GM21390 (cell line): ENCODE measurements at regions not wholly inside any gene's neighbourhood (a gene's known extent, or its start where the extent isn't known, plus 50 kb on each side); places are given as distances from the start of the nearest gene placed in this dataset.

Experiments
- ATAC-seq: cut with Tn5 transposase; IDR thresholded peaks from one replicate; pipeline ENCODE4 v1.9.1; 2021; ENCODE audit not compliant: unreplicated experiment

DNA sequence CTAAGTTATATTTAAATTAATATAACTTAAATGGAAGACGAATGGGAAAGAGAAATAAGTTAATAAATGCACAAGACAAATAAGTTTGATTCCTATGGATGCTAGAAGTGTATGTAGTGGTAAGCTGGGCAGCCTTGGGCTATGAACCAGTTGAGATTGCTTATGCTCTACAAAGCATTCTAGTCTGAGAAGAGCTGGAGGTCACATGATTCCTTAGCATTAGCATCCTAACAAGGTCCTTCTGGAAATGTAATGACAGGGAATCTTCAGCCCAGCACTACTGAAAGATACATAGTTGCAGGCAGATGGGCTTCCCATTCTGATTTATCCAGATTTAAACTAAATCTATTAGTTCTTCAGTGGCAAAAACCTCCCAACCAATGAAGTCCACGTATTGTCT, 102.3 kb upstream of the ESRRG start:
- no peak for ATAC-seq

DNA sequence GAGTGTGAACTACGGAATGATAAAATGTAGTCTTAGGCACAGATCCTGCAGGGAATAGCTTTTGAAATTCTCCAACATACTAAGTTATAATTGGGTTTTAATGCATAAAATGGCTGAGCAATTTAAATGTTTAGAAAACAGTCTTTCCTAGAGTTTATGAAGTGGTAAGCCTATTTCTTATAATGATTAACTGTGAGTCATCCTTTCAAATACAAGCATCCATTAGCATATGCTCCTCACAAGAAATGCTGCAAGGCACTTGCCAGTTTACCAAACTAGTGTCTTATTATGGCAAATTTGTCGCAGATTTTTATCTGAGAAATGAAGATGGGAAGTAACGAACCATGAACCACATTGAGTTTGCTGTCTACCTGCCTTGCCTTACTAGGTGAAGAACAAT, 101.3 kb upstream of the ESRRG start:
- ATAC-seq = no peak

DNA sequence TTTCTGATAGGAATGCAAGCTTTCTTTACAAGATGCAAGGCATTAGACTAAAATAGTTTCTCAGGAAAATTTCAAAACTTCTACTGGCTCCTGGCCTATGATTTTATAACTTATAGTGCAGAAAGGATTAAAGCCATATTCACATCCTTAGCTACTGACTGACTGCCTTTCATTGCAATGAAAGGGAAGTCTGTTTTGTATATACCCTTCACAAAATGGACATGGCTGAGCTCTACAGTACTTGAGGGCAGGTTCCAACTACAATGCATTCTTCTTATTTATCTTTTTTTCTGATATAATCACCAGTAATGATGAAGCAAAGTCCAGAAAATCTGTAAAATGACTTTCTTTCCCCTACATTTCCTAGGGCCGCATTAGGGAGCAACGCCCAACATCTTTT, 100.5 kb upstream of the ESRRG start:
- ATAC-seq = no peak

DNA sequence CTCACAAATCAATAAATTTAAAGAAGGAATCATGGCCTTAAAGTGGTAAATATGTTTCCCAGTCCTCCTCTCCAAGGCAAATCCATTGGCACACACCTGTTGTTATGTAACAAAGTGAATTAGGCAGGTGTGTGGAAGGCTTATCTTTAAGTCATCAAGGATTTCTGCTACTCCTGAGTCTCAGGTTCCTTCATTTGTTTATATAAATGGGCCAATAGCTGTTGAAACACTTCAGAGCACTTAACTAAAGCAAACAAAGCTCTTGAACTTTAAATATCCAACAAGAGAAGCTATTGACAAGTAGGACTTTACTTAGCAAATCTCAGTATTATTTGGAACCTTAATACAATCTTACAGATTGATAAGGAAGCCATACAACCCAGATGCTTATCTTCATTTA, 99.3 kb upstream of the ESRRG start:
- ATAC-seq = no peak

DNA sequence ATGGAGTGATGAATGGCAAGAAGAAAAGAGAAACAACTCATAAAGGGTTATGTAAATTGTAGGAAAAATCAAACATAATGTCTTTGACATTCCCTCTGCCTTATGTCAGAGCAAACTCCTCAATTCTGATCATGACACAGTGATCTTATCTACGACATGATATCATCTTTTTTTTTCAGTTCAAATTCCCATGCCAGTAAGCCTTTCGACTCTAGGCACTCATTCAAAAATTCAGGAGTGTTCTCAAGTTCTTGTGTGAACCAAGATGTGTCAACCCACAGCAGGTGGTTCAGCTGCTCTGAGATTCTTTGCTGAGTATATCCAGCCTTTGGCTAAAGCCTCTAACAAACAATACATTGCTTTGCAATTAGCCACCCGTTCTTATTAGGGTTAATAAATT, 97.1 kb upstream of the ESRRG start:
- ATAC-seq = no peak

DNA sequence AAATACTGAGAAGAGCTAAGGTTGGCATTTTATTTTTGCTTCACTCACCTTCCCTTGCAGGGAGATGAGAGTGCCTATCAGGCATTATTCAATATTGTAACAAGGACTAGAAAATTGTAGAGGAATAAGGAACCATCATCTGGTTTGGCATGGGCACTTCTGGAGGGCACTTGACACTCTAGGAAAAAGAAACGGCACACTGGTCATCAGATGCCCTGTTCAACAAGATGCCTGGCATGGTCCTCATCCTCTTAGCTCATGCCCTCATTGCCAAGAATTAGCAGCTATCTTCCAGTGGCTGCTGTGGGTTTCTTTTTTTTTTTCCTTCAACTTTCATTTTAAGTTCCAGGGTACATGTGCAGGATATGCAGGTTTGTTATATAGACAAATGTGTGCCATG, 95.1 kb upstream of the ESRRG start:
- no peak for ATAC-seq

DNA sequence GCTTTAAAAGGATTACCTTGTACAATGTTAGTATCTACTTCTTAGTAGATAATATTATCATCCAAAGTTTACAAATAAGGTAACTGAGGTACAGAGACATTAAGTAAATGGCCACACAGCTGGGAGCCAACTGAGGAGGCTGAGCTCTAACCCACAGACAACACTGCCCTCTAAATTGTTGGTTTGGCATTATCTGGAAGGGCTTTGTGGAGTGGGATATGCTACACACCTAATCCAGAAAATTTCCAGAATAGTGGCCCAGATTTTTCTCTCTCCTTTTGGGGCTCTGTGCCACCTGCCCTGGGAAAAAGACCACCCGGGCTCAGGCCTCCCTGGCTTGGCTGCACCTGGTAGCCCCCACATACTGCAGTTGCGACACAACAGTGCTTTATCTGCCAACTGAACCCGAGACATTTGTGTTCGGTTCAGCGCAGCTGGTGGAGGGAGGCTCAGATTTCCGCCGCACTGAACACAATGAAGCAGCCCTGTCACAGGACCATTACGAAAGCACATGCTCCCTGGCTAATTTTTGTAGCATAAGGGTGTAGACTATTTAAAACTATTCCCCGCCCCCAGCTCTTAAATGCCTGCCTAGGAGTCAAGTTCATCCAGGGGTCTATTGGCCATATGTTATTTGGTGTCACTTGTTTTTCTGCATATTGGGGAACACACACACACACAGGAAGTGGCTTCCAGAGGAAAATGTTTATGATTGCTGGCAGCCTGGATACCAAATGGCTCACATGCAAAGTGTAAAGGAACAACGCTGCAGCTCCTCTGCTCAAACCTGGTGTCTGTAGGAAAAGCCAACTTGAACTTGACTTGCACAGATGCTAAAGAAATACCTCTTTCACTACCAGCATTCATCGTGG, 92.3 kb upstream of the ESRRG start:
- no peak for ATAC-seq

DNA sequence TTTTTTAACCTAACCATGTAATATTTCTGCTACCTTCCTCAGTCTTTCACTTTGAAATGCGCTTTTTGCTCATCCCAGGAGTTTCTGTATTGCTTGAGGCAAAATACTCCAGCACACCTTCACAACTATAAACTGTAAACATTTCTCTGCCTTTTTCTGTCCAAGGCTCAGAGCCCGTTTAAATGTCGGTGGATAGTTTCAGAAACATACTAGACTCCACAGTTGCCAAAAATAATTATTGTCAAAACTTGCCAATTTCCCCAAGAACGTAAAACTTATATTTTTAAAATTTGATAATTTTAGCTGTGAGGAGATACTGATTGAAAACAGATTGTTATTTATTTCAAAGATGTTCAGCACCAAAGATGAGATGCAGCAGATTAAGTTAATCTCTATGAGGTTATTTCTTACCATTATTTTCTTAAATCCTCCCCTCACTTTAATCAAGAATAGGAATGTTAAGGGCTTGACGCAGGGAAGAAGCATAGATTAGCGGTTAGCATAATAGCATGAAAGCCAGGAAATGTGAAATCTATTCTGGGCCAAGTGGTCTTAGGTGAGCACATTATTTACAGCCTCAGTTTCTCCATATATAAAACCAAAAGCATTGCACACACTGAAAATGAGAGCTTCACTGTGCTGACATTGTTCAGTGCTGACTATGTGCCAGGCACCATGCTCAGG, 91.5 kb upstream of the ESRRG start:
- ATAC-seq = no peak

DNA sequence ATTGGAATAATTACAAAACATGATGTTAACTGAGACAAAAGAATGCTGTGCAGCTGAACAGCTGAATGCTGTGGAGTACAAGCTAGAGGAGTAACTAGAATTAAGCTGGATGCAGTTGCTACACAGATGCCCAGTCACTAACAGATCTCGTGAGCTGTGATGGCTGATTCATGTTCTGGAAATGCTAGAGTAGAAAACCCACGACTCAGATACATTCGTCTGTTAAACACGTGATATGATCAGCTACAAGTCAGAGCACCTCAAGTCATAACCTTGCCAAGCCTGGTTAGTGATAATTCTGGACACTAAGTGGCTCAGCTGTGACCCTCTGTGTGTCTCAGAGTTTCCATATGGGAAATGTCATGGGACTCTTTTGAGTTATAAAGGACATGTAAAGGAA, 89.7 kb upstream of the ESRRG start:
- no peak for ATAC-seq

DNA sequence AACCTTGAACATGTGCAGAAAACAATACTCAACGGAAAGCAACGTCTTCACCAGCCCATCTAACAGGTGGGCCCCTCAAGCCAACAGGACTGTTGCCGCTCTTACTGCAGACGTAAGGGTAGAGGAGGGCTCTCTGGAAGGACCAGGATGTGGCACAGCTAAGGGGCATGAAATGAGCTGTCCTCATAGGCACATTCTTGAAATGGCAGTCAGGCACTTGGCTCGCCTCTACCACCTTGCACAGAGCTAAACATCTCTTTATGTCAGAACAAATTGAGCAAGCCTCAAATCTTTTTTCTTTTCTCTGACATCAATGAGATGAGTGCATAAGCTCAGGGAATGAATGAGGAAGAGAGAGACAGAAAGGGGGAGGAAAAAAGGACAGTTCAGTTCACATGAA, 86.4 kb upstream of the ESRRG start:
- no peak for ATAC-seq

DNA sequence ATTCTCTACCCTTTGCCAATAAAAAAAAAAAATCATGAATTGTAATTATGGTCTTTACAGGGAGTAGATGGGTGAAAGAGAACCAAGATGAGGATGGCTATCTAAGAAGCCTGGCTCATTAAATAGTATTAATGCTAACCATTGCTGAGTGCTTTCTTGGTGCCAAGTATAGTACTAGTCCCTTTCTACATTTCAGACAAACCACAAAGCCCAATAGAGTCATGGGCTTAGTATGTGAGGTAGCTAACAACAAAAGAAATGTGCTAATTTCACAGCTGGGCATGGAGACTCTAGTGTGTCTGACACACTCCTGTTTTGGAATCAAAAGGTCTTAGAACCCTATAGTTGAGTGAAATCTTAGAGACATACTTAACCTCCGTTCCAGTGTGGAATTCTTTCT, 84.5 kb upstream of the ESRRG start:
- ATAC-seq = no peak

DNA sequence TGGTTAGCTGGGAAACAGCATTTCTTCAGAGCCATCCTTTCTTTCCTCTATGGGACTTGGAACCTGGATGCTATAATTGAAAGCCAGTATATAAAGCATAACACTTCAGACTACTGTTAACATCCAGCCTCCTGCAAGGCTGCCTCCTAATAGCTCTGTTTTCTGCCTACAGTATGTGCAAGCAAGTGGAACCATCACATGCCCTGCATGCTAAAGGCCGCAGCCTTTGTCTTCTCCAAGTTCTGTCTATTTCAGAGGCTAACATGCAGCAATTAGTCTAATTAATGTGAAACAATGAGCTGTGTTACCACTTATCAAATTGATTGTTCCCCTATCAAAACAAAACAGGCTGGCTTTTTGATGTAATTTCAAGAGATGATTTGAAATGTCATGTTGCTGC, 82.7 kb upstream of the ESRRG start:
- ATAC-seq = no peak

DNA sequence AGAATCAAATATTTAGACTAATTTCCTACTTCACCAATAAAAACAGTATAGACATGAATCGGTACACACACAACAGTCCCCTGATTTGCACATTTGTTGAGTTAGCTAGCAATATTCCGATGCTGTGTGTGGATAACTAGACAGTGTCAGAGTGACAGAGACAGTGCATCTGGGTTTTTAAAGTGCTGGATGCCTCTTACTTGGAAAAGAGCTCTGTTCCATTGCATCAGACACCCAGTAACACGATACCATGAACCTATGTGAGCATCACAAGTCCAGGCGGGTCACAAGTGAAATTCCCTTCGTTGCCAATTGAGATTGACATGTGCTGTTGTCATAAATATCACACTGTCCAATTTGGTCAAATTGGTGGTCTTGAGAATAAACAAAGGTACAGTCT, 82.0 kb upstream of the ESRRG start:
- no peak for ATAC-seq

DNA sequence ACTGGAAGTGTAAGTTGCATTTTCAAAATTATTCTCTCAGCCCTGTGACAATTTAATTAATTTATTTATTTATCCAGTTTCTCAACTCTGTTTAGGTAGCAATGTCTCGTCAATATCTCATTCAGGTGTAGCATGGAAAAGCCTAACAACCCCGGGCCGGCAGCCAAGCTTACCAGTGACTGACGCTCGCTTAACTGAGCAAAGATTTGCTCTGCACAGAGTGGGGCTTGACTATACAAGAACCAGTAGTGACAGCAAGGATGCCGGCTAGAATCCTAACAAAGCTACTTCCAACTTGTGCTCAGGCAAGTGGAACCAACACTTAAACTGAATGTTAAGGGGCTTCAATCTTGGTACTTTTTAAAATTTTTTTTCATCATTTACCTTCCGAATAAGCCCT, 80.9 kb upstream of the ESRRG start:
- no peak for ATAC-seq

DNA sequence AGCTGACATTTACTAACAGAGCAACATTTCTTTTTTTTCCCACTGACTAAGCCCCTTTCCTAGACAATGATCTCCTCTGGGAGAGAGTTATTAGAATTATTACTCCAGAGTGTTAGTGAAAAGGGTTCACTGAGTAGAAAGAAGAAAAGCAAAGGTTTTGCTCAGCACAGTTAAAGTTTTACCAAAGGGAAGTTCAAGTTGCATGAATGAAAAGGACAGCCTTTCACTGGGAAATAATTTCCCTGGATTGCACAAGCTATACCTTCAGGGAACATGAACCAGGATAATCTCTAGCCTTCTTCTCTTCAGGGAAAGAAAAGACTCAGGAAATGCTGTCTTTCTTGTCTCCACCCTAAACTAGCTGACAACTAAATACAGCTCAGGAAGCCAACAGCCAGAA, 71.4 kb upstream of the ESRRG start:
- ATAC-seq = no peak

DNA sequence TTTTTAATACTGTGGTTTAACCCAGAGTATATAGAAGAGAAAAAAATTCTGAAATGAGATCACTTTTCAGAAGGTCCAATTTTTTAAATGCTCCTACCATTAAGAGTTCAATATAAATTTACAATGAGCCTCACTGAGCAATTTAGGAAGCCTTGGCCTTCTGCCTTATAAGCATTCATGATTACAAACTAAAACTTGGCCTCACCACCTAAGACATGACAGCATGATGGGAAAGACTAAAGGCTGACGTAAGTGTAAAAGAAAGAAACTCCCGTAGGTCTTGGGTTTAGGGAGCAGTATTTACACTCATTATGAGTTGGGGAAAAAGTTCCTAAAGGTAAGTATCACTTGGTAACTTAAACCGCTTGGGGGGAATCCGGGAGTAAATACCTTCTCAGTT, 70.7 kb upstream of the ESRRG start:
- no peak for ATAC-seq

DNA sequence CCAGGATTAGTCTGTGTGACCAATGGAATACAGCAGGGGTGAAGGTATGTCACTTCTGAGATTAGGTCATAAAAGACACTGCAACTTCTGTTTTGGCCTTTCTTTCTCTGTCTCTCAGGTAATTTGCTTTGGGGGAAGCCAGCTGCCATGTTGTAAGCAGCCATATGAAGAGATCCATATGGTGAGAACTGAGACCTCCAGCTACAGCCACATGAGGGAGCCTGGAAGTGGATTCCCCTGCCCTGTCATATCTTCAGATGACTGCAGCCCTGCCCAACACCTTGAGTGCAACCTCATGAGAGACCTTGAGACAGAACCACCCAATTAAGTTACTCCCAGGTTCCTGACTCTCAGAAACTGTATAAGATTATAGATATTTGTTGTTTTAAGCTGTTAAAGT, 70.1 kb upstream of the ESRRG start:
- no peak for ATAC-seq

DNA sequence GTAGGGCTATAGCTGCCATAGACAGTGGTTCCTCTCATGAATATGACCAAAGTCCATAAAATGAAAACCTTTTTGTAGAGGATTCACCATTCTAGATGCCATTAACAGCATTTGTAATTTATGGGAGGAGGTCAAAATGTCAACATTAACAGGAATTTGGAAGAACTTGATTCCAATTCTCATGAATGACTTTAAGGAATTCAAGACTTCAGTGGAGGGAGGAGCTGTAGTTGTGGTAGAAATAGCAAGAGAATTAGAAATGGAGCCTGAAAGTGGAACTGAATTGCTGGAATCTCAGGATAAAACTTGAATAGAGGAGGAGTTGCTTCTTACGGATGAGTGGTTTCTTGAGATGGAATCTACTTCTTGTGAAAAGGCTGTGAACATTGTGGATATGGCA, 65.4 kb upstream of the ESRRG start:
- ATAC-seq = no peak

DNA sequence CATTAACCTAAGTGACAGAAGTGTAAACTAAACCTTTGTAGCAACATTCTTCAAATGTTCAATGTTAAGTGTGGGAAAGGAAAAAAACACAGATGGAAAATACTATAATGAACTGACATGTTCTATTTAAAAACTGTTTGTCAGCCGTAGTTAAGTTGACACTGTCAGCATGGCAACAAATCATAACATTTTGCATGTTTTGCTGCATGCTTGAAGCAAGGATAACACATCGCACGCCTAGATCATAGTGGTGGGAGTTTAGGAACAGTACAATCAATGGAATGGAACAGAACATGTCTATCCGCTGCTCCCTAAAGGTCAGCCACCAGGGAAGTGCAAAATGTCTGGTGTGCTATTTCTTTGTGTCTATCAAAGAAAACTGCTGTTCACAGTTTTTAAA, 62.5 kb upstream of the ESRRG start:
- ATAC-seq = no peak

DNA sequence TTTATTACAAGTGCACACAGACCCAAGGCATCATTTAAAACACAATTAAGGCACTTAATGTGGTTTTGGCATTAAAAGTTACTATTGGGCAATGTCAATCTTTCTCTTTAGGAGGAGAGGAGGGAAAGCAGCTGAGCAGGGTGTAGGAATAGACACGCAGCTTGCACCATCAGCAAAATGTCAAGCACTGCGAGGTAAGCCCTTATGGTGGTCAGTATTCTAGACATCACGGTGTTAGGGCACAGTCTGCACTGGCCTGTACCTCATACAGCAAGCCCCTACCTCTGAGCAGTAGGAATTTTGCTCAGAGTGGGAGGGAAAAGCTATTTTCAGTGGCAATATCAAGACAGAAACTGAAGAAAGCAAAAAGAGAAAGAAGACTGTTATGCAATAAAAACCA, 62.0 kb upstream of the ESRRG start:
- no peak for ATAC-seq

DNA sequence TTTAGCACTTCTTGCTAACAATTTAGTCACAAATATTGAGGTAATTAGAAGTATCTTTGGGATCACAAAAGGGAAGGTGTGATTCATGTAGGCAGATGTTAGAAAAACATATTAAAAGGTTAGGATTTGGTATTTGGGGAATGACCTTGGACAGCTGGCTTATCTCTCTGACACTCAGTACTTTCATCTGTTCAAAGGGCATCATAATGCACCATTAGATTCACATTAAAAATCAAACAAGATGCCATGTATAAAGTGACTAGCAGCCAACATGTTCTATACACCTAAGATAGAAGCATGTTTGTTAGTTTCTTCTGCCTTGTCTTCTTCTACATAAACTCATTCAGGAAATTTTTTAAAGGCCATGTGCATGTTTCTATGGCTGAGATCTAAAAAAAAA, 56.5 kb upstream of the ESRRG start:
- ATAC-seq = no peak

DNA sequence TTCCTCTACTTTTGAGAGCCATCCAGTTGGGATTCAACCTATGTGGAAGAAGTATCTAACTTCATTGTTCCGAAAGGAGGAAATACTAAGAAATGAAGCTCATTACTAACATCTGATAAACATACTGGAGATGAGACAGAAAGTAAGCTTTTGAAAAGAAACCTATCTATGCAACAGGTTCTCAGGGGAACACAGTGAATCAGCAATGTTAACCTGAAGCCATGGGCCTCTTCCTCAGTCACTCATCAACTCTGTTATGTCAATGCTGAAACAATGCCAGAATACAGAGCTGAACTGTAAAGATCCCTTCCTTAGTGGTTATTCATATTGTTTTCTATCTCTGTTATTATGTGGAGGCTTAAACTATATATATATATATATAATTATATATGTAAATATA, 55.5 kb upstream of the ESRRG start:
- no peak for ATAC-seq

DNA sequence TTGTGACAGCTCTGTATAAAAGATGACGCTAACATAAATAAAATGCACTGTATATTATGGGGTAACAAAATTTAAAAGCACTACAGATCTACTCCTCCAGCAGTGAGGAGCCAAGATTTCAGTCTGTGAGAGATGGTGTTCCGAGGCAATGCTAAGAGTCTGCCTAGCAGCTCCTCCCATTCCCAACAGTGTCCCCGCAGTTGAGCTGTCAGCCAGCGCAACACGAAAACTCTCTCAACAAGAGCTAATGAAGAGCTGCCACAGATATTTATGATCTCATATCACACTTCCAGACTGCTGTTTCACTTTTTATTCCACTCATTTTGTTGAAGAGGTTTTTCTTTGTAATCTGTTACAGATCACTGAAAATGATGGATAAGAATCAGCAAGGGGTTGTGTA, 53.9 kb upstream of the ESRRG start:
- no peak for ATAC-seq
